GM23338 (cell line): ENCODE measurements at regions not wholly inside any gene's neighbourhood (a gene's known extent, or its start where the extent isn't known, plus 50 kb on each side); places are given as distances from the start of the nearest gene placed in this dataset.

Source experiments
- ATAC-seq: fragments of 200-7000 bp; cut with Tn5 transposase; 3 replicates; pipeline ENCODE4 v1.9.1; 2020
- DNase-seq: peaks from one replicate; pipeline ENCODE4 v3.0.0-alpha.2; 2015; ENCODE audit warnings: low spot score
- H2AFZ ChIP-seq: fragments of 200-600 bp; sonication (generic); 2 replicates; pipeline ENCODE4 v1.8.0; 2016; ENCODE audit warnings: antibody characterized with exemption, mild to moderate bottlenecking, moderate library complexity
- H3F3A ChIP-seq: fragments of 200-600 bp; sonication (generic); replicated peaks from 2 replicates; pipeline ENCODE4 v1.8.0; 2017; ENCODE audit warnings: antibody characterized with exemption, mixed run types, low read depth
- H3K27ac ChIP-seq: fragments of 200-600 bp; sonication (generic); 2 replicates; pipeline ENCODE4 v1.6.1; 2016; ENCODE audit warnings: low read depth
- H3K27me3 ChIP-seq: fragments of 200-600 bp; sonication (generic); 2 replicates; pipeline ENCODE4 v1.8.0; 2016; ENCODE audit warnings: mild to moderate bottlenecking, mixed run types, moderate library complexity; ENCODE audit not compliant: insufficient read depth
- H3K36me3 ChIP-seq: fragments of 200-600 bp; sonication (generic); 2 replicates; pipeline ENCODE4 v1.8.0; 2016; ENCODE audit warnings: mild to moderate bottlenecking; ENCODE audit not compliant: insufficient read depth
- H3K4me1 ChIP-seq: fragments of 200-600 bp; sonication (generic); 2 replicates; pipeline ENCODE4 v1.8.0; 2016; ENCODE audit warnings: mild to moderate bottlenecking, moderate library complexity; ENCODE audit not compliant: insufficient read depth
- H3K4me2 ChIP-seq: fragments of 200-600 bp; sonication (generic); 2 replicates; pipeline ENCODE4 v1.7.1; 2017; ENCODE audit warnings: mixed run types
- H3K4me3 ChIP-seq: fragments of 200-600 bp; sonication (generic); 2 replicates; pipeline ENCODE4 v1.6.1; 2016; ENCODE audit warnings: mixed run types
- H3K79me2 ChIP-seq: fragments of 200-600 bp; sonication (generic); replicated peaks from 2 replicates; pipeline ENCODE4 v1.8.0; 2017; ENCODE audit warnings: mild to moderate bottlenecking; ENCODE audit not compliant: insufficient read depth
- H3K9me2 ChIP-seq: fragments of 200-600 bp; sonication (generic); 2 replicates; pipeline ENCODE4 v1.8.0; 2017; ENCODE audit not compliant: insufficient read depth
- H4K20me1 ChIP-seq: fragments of 200-600 bp; sonication (generic); replicated peaks from 2 replicates; pipeline ENCODE4 v1.8.0; 2017; ENCODE audit warnings: mild to moderate bottlenecking; ENCODE audit not compliant: insufficient read depth
- H3K27ac Mint-ChIP-seq: 2 replicates; pipeline ENCODE4 v1.8.0; 2020; ENCODE audit warnings: inconsistent platforms, mild to moderate bottlenecking, moderate library complexity, mixed read lengths
- H3K27me3 Mint-ChIP-seq: 3 replicates; pipeline ENCODE4 v1.8.0; 2022; ENCODE audit warnings: low read depth, mild to moderate bottlenecking, moderate library complexity, mixed read lengths, inconsistent platforms; ENCODE audit not compliant: insufficient read depth, poor library complexity
- H3K36me3 Mint-ChIP-seq: 3 replicates; pipeline ENCODE4 v1.8.0; 2021; ENCODE audit warnings: low read depth, mild to moderate bottlenecking, inconsistent platforms, moderate library complexity, mixed read lengths
- H3K4me1 Mint-ChIP-seq: 3 replicates; pipeline ENCODE4 v1.8.0; 2020; ENCODE audit warnings: mild to moderate bottlenecking, inconsistent platforms, mixed read lengths
- H3K4me3 Mint-ChIP-seq: 3 replicates; pipeline ENCODE4 v1.8.0; 2021; ENCODE audit warnings: moderate library complexity, mild to moderate bottlenecking, inconsistent platforms, mixed read lengths
- H3K9me3 Mint-ChIP-seq: 3 replicates; pipeline ENCODE4 v1.8.0; 2020; ENCODE audit warnings: moderate library complexity, mild to moderate bottlenecking, inconsistent platforms, mixed read lengths
- REST ChIP-seq: IDR thresholded peaks from one replicate; pipeline ENCODE4 v1.6.1; 2018; ENCODE audit warnings: antibody characterized with exemption; ENCODE audit not compliant: unreplicated experiment
- ZNF462 ChIP-seq: fragments of 250-450 bp; sonication (Bioruptor Pico); IDR thresholded peaks from 2 replicates; pipeline ENCODE4 v1.5.0; 2020; ENCODE audit warnings: mild to moderate bottlenecking, moderate library complexity

GRCh38 chr14:58797010-58797429 is 159.3 kb downstream of the DACT1 start:
- H3K79me2 ChIP-seq = no peaks in the 10 kb centered on the region
- no peak overlapping the region for H3K27ac Mint-ChIP-seq

More at GRCh38 chr14:58797010-58797429, 159.3 kb downstream of the DACT1 start:
- TF ChIP-seq ZNF462 (CRISPR knock-in tag) (no peak), REST (peak; percentile 76)
- no peaks in the 10 kb centered on the region for H4K20me1 ChIP-seq
- H3F3A ChIP-seq = no peaks in the 10 kb centered on the region
- no peaks in the 10 kb centered on the region for H3K36me3 ChIP-seq
- Mint-ChIP-seq H3K27me3 (no peaks in the 10 kb centered on the region), H3K9me3 (no peaks in the 10 kb centered on the region), H3K4me3 (no peak overlapping the region), H3K4me1 (no peaks in the 10 kb centered on the region; the same call in 2 of the 3 replicates), H3K36me3 (no peaks in the 10 kb centered on the region)
- DNase-seq (peak; percentile 30), ATAC-seq (peak; percentile 79)
- no peaks in the 10 kb centered on the region for H3K4me1 ChIP-seq
- H3K27me3 ChIP-seq = no peaks in the 10 kb centered on the region
- H3K27ac ChIP-seq = no peak overlapping the region
- H3K4me3 ChIP-seq = no peak overlapping the region
- H3K9me2 ChIP-seq = no peaks in the 10 kb centered on the region
- no peak overlapping the region for H2AFZ ChIP-seq
- H3K4me2 ChIP-seq = no peak overlapping the region
